ENCODE measurements at regions not wholly inside any gene's neighbourhood (a gene's known extent, or its start where the extent isn't known, plus 50 kb on each side); places are given as distances from the start of the nearest gene placed in this dataset.

- TF ChIP-seq, protein P1, sequence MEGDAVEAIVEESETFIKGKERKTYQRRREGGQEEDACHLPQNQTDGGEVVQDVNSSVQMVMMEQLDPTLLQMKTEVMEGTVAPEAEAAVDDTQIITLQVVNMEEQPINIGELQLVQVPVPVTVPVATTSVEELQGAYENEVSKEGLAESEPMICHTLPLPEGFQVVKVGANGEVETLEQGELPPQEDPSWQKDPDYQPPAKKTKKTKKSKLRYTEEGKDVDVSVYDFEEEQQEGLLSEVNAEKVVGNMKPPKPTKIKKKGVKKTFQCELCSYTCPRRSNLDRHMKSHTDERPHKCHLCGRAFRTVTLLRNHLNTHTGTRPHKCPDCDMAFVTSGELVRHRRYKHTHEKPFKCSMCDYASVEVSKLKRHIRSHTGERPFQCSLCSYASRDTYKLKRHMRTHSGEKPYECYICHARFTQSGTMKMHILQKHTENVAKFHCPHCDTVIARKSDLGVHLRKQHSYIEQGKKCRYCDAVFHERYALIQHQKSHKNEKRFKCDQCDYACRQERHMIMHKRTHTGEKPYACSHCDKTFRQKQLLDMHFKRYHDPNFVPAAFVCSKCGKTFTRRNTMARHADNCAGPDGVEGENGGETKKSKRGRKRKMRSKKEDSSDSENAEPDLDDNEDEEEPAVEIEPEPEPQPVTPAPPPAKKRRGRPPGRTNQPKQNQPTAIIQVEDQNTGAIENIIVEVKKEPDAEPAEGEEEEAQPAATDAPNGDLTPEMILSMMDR (IDR thresholded peaks at IDR 0.05; ENCODE audit: borderline replicate concordance, insufficient read depth, low read depth, low read length) = no peak
- H3K4me3 ChIP-seq (ENCODE audit: low read depth, low read length) = no peak overlapping the region
These were observed 143.4 kb upstream of the STK17B start for GRCh38 chr2:196314780-196315179.

- H3K4me3 ChIP-seq (ENCODE audit: low read depth, low read length) = no peak overlapping the region
- TF ChIP-seq, protein P1 (IDR thresholded peaks at IDR 0.05; ENCODE audit: borderline replicate concordance, insufficient read depth, low read depth, low read length) = no peak
These were observed 144.1 kb upstream of the STK17B start for GRCh38 chr2:196315388-196316049.

GRCh38 chr2:196316050-196316430 lies 144.7 kb upstream of the STK17B start:
- no peak overlapping the region for H3K4me3 ChIP-seq (ENCODE audit: low read depth, low read length)
- TF ChIP-seq, protein P1 (IDR thresholded peaks at IDR 0.05; ENCODE audit: borderline replicate concordance, insufficient read depth, low read depth, low read length) = no peak

DNA sequence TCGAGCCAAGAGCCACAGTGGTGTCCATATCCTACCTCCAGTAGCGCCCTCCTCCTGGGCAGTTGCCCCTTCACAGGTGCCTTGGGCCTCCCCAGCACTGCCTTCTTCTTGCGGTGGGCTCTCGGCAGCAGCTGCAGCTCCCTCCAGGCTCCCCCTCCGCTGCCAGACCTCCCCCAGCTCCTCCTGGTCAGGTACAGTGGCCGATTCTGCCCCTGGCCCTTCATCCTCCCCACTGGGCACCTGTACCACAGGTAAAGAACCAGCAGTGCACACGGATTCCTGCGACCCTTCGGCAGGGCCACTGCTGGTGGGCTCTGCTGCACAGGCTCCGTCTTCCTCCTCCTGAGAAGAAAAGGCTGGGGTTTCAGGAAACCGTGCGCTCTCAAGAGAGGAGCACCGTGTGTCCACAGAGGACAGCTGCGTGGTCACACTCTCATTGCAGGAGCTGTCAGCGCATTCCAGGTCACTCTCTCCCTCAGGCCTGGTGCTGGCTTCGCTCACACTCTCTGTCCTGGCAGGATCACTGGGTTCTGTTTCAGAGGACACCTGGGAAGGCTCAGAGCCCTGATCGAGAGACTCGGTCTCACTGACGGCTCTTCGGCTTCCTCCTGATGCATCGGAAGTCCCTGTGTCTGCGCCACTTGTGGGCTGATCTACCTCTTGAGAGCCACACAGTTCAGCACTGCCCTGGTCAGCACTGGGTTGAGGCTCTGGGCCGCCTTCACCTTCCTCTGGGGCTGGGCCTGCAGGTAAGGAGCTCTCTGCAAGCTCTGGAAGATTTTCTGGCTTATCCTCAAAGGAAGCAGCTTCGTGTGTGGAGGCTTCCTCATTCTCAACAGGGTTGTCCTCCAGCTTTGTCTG lies 147.4 kb upstream of the STK17B start:
- no peak overlapping the region for H3K4me3 ChIP-seq (ENCODE audit: low read depth, low read length)
- TF ChIP-seq, protein P1 (IDR thresholded peaks at IDR 0.05; ENCODE audit: borderline replicate concordance, insufficient read depth, low read depth, low read length) = no peak

GRCh38 chr2:196322973-196323810 lies 151.8 kb upstream of the STK17B start:
- TF ChIP-seq, protein P1 (IDR thresholded peaks at IDR 0.05; ENCODE audit: borderline replicate concordance, insufficient read depth, low read depth, low read length) = no peak
- no peak overlapping the region for H3K4me3 ChIP-seq (ENCODE audit: low read depth, low read length)

DNA sequence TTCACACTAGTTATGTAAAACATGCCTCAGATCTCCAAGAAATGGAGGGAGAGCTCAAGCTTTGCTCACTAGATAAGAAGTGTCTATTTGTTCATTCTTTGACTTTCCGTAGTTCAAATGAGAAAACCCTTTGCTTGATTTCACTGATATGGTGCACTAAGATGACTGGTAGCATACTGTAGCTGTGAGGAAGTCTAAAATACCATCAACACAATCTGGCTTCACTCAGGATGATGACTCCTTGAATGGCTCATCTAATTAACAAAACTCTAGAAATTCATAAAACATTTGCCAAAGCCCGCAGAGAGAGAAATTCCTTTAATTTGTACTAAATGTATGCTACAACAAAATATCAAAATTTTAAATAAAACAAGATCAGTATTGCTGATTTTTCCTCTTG lies 152.8 kb upstream of the STK17B start:
- H3K4me3 ChIP-seq (ENCODE audit: low read depth, low read length) = no peak overlapping the region
- TF ChIP-seq, protein P1 (IDR thresholded peaks at IDR 0.05; ENCODE audit: borderline replicate concordance, insufficient read depth, low read depth, low read length) = no peak
